ENCODE measurements at regions not wholly inside any gene's neighbourhood (a gene's known extent, or its start where the extent isn't known, plus 50 kb on each side); places are given as distances from the start of the nearest gene placed in this dataset.

- DNase-seq (ENCODE audit: low spot score), result no peak
These were observed 1999.4 kb upstream of the AGA start for GRCh38 chr4:179441596-179441995.

- no peak for DNase-seq (ENCODE audit: low spot score)
These were observed 2005.1 kb upstream of the AGA start for GRCh38 chr4:179447308-179447707.

- DNase-seq (ENCODE audit: low spot score), result no peak
These were observed 2023.0 kb upstream of the AGA start for GRCh38 chr4:179465131-179465797.

- DNase-seq (ENCODE audit: low spot score), result no peak
These were observed 2025.6 kb upstream of the AGA start for GRCh38 chr4:179467878-179468277.

GRCh38 chr4:179472164-179472563, 2029.9 kb upstream of the AGA start:
- DNase-seq (ENCODE audit: low spot score), result no peak

GRCh38 chr4:179478608-179479007, 2036.4 kb upstream of the AGA start:
- DNase-seq (ENCODE audit: low spot score), result no peak

- no peak for DNase-seq (ENCODE audit: low spot score)
These were observed 2043.5 kb upstream of the AGA start for GRCh38 chr4:179485781-179486180.

- DNase-seq (ENCODE audit: low spot score), result peak; percentile 29
These were observed 2044.5 kb upstream of the AGA start for GRCh38 chr4:179486570-179487335.

- DNase-seq (ENCODE audit: low spot score), result no peak
These were observed 2050.2 kb upstream of the AGA start for GRCh38 chr4:179492260-179493080.

- DNase-seq (ENCODE audit: low spot score), result no peak
These were observed 2061.7 kb upstream of the AGA start for GRCh38 chr4:179503976-179504375.

GRCh38 chr4:179509489-179509888, 2067.3 kb upstream of the AGA start:
- no peak for DNase-seq (ENCODE audit: low spot score)

GRCh38 chr4:179521952-179522351, 2079.7 kb upstream of the AGA start:
- no peak for DNase-seq (ENCODE audit: low spot score)

GRCh38 chr4:179530958-179531357, 2088.7 kb upstream of the AGA start:
- no peak for DNase-seq (ENCODE audit: low spot score)

- no peak for DNase-seq (ENCODE audit: low spot score)
These were observed 2094.5 kb upstream of the AGA start for GRCh38 chr4:179536694-179537093.

GRCh38 chr4:179539641-179540040, 2097.4 kb upstream of the AGA start:
- no peak for DNase-seq (ENCODE audit: low spot score)

- DNase-seq (ENCODE audit: low spot score), result no peak
These were observed 2101.5 kb upstream of the AGA start for GRCh38 chr4:179543771-179544170.

GRCh38 chr4:179544496-179544895, 2102.3 kb upstream of the AGA start:
- DNase-seq (ENCODE audit: low spot score), result no peak

- no peak for DNase-seq (ENCODE audit: low spot score)
These were observed 2109.9 kb upstream of the AGA start for GRCh38 chr4:179552131-179552530.

- DNase-seq (ENCODE audit: low spot score), result no peak
These were observed 2121.5 kb upstream of the AGA start for GRCh38 chr4:179563741-179564140.

- no peak for DNase-seq (ENCODE audit: low spot score)
These were observed 2127.3 kb upstream of the AGA start for GRCh38 chr4:179569549-179569948.

GRCh38 chr4:179582164-179582905, 2140.1 kb upstream of the AGA start:
- no peak for DNase-seq (ENCODE audit: low spot score)

- DNase-seq (ENCODE audit: low spot score), result no peak
These were observed 2141.0 kb upstream of the AGA start for GRCh38 chr4:179583221-179583620.
